AG09319 (cell line): ENCODE measurements at regions not wholly inside any gene's neighbourhood (a gene's known extent, or its start where the extent isn't known, plus 50 kb on each side); places are given as distances from the start of the nearest gene placed in this dataset.
"Not testable (repeated sequence)": the region's sequence is repeated elsewhere in the genome, so short reads cannot be mapped to it uniquely, and the experiment has no call there.

Experiments used
- DNase-seq: peaks from one replicate; pipeline ENCODE4 v3.0.0-alpha.2; 2010; ENCODE audit warnings: low read depth; ENCODE audit errors: extremely low read depth
- CTCF ChIP-seq: IDR thresholded peaks from 2 replicates; pipeline ENCODE4 v1.5.1; 2011; ENCODE audit warnings: low read depth, mild to moderate bottlenecking, inconsistent platforms, low read length, moderate library complexity

GRCh38 chr2:179385756-179386155, 121.1 kb upstream of the SESTD1 start:
- DNase-seq, result not testable (repeated sequence)

GRCh38 chr2:179383975-179384374, 119.3 kb upstream of the SESTD1 start:
- TF ChIP-seq CTCF, result no peak

GRCh38 chr2:179377296-179377695, 112.7 kb upstream of the SESTD1 start:
- DNase-seq, result no peak
- no peak for TF ChIP-seq CTCF

More at GRCh38 chr2:179383975-179384374, 119.3 kb upstream of the SESTD1 start:
- no peak for DNase-seq

- DNase-seq, result no peak
Measured at GRCh38 chr2:179376881-179377280, 112.2 kb upstream of the SESTD1 start.

GRCh38 chr2:179373816-179374215, 109.2 kb upstream of the SESTD1 start:
- no peak for TF ChIP-seq CTCF
- no peak for DNase-seq

More at GRCh38 chr2:179376881-179377280, 112.2 kb upstream of the SESTD1 start:
- TF ChIP-seq CTCF, result no peak

GRCh38 chr2:179365561-179365960, 100.9 kb upstream of the SESTD1 start:
- DNase-seq, result not testable (repeated sequence)

- DNase-seq, result no peak
- TF ChIP-seq CTCF, result no peak
Measured at GRCh38 chr2:179355881-179356280, 91.2 kb upstream of the SESTD1 start.

- DNase-seq, result no peak
- TF ChIP-seq CTCF, result peak; percentile 41
Measured at GRCh38 chr2:179354739-179355537, 90.3 kb upstream of the SESTD1 start.
